H1 (cell line): ENCODE measurements at regions not wholly inside any gene's neighbourhood (a gene's known extent, or its start where the extent isn't known, plus 50 kb on each side); places are given as distances from the start of the nearest gene placed in this dataset.

ENCODE experiments used
- CTCF ChIA-PET: fragments of 300-600 bp; sonication (Branson Sonifier 250); formaldehyde crosslinking; loops from one replicate; lab custom pipeline; 2021; ENCODE audit not compliant: partially characterized antibody; lab: Charles Lee
- POLR2A ChIA-PET: fragments of 300-600 bp; sonication (Branson Sonifier 250); formaldehyde crosslinking; loops from one replicate; lab custom pipeline; 2021; ENCODE audit warnings: inconsistent platforms; ENCODE audit not compliant: partially characterized antibody; lab: Charles Lee
- DNase-seq, 2 experiments: peaks; one replicate each; pipeline versions ENCODE4 v3.0.0 to v3.0.0-alpha.2; 2010 to 2022; ENCODE audit warnings: low spot score in 2 of 2, low read depth in 1 of 2, mixed read lengths in 1 of 2
- FAIRE-seq: peaks from 2 replicates; lab custom pipeline; 2011; peaks lifted over from hg19 to GRCh38; lab: Jason Lieb, UNC
- H2AFZ ChIP-seq: 2 replicates; pipeline ENCODE4 v1.8.1; 2012; ENCODE audit warnings: low read length, inconsistent platforms
- H2AK5ac ChIP-seq: 2 replicates; pipeline ENCODE4 v1.6.1; 2013; ENCODE audit warnings: low read depth, low read length
- H2BK120ac ChIP-seq: replicated peaks from 2 replicates; pipeline ENCODE3; 2013; ENCODE audit warnings: low read depth, low read length, inconsistent platforms
- H2BK12ac ChIP-seq: 2 replicates; pipeline ENCODE4 v1.6.1; 2013; ENCODE audit warnings: low read depth, low read length
- H2BK15ac ChIP-seq: 2 replicates; pipeline ENCODE4 v1.6.1; 2013; ENCODE audit warnings: low read length
- H2BK20ac ChIP-seq: 2 replicates; pipeline ENCODE4 v1.6.1; 2013; ENCODE audit warnings: low read length
- H2BK5ac ChIP-seq: 2 replicates; pipeline ENCODE4 v1.6.1; 2013; ENCODE audit warnings: low read depth, low read length
- H3K14ac ChIP-seq: 2 replicates; pipeline ENCODE4 v1.6.1; 2013; ENCODE audit warnings: inconsistent platforms; ENCODE audit not compliant: insufficient read length
- H3K18ac ChIP-seq: 2 replicates; pipeline ENCODE4 v1.6.1; 2013; ENCODE audit warnings: low read length; ENCODE audit errors: extremely low read depth
- H3K23ac ChIP-seq: 2 replicates; pipeline ENCODE4 v1.6.1; 2013; ENCODE audit warnings: inconsistent platforms; ENCODE audit not compliant: insufficient read length
- H3K23me2 ChIP-seq: 2 replicates; pipeline ENCODE4 v1.6.1; 2013; ENCODE audit warnings: low read depth, low read length
- H3K27ac ChIP-seq: 2 replicates; pipeline ENCODE4 v1.6.1; 2011; ENCODE audit warnings: low read depth, low read length, inconsistent platforms
- H3K27me3 ChIP-seq, 4 experiments: replicated peaks in 1 of 4; 1 replicate in 1 of 4; 2 replicates in 3 of 4; pipeline versions ENCODE4 v1.6.1 to v1.8.1; 2011 to 2013; ENCODE audit warnings: low read length in 3 of 4, mild to moderate bottlenecking in 3 of 4, inconsistent platforms in 2 of 4, mixed read lengths in 2 of 4, moderate library complexity in 1 of 4; ENCODE audit not compliant: control insufficient read depth in 3 of 4, insufficient read depth in 3 of 4; ENCODE audit errors: extremely low read depth in 1 of 4
- H3K36me3 ChIP-seq, 4 experiments: 2 replicates each; pipeline versions ENCODE4 v1.6.1 to v1.8.1; 2011 to 2013; ENCODE audit warnings: mild to moderate bottlenecking in 4 of 4, low read length in 3 of 4, moderate library complexity in 2 of 4, control low read depth in 1 of 4, inconsistent platforms in 1 of 4; ENCODE audit not compliant: insufficient read depth in 4 of 4, control insufficient read depth in 2 of 4
- H3K4ac ChIP-seq: replicated peaks from 2 replicates; pipeline ENCODE3; 2013; ENCODE audit warnings: low read length, low read depth, mixed read lengths, inconsistent platforms; ENCODE audit not compliant: insufficient read length
- H3K4me1 ChIP-seq, 4 experiments: replicated peaks in 1 of 4; 1 replicate in 1 of 4; 2 replicates in 3 of 4; pipeline versions ENCODE4 v1.6.1 to v1.8.1; 2011 to 2013; ENCODE audit warnings: low read length in 3 of 4, inconsistent platforms in 2 of 4, mixed read lengths in 1 of 4; ENCODE audit not compliant: insufficient read depth in 4 of 4, control insufficient read depth in 3 of 4
- H3K4me2 ChIP-seq, 2 experiments: 2 replicates each; pipeline versions ENCODE4 v1.6.1 to v1.8.1; 2011 to 2013; ENCODE audit warnings: low read depth in 2 of 2, low read length in 2 of 2, control low read depth in 1 of 2, inconsistent platforms in 1 of 2, mild to moderate bottlenecking in 1 of 2; ENCODE audit not compliant: insufficient read depth in 1 of 2
- H3K4me3 ChIP-seq, 4 experiments: fragments of 200-600, 300-600 bp in 1 of 4; sonication (generic), shearing (Covaris generic), sonication (Bioruptor Twin) in 1 of 4; 2 replicates each; pipeline versions ENCODE4 v1.5.1 to v1.8.1; 2011 to 2016; ENCODE audit warnings: low read length in 4 of 4, low read depth in 3 of 4, control low read depth in 2 of 4, inconsistent platforms in 2 of 4, mild to moderate bottlenecking in 2 of 4, mixed read lengths in 1 of 4, moderate library complexity in 1 of 4; ENCODE audit not compliant: insufficient read depth in 2 of 4; ENCODE audit errors: extremely low read depth in 1 of 4
- H3K56ac ChIP-seq: replicated peaks from 2 replicates; pipeline ENCODE3; 2013; ENCODE audit warnings: low read depth, mild to moderate bottlenecking, mixed read lengths, low read length, inconsistent platforms; ENCODE audit not compliant: insufficient read length
- H3K79me1 ChIP-seq: 2 replicates; pipeline ENCODE4 v1.6.1; 2013; ENCODE audit warnings: low read depth, low read length, control low read depth
- H3K79me2 ChIP-seq, 2 experiments: 2 replicates each; pipeline versions ENCODE4 v1.6.1 to v1.8.1; 2012 to 2013; ENCODE audit warnings: low read length in 2 of 2, mild to moderate bottlenecking in 2 of 2, inconsistent platforms in 1 of 2; ENCODE audit not compliant: insufficient read depth in 2 of 2, control insufficient read depth in 1 of 2
- H3K9ac ChIP-seq, 4 experiments: replicated peaks in 1 of 4; 1 replicate in 1 of 4; 2 replicates in 3 of 4; pipeline versions ENCODE4 v1.6.1 to v1.8.1; 2011 to 2013; ENCODE audit warnings: low read depth in 3 of 4, low read length in 3 of 4, control low read depth in 2 of 4, mild to moderate bottlenecking in 2 of 4, moderate library complexity in 2 of 4, inconsistent platforms in 1 of 4; ENCODE audit errors: extremely low read depth in 1 of 4
- H3K9me3 ChIP-seq, 2 experiments: 2 replicates each; pipeline versions ENCODE4 v1.6.1 to v1.8.1; 2012 to 2013; ENCODE audit warnings: mild to moderate bottlenecking in 2 of 2, moderate library complexity in 2 of 2, control low read depth in 1 of 2, inconsistent platforms in 1 of 2, low read depth in 1 of 2, low read length in 1 of 2, mixed read lengths in 1 of 2; ENCODE audit not compliant: insufficient read depth in 2 of 2
- H4K20me1 ChIP-seq, 2 experiments: replicated peaks in 1 of 2; 2 replicates each; pipeline versions ENCODE3 to v1.8.1; 2011 to 2013; ENCODE audit warnings: inconsistent platforms in 2 of 2, low read length in 2 of 2, mild to moderate bottlenecking in 1 of 2; ENCODE audit not compliant: insufficient read depth in 2 of 2, control insufficient read depth in 1 of 2
- H4K5ac ChIP-seq: 2 replicates; pipeline ENCODE4 v1.6.1; 2013; ENCODE audit warnings: low read length, low read depth, mixed read lengths, inconsistent platforms; ENCODE audit not compliant: insufficient read length
- H4K8ac ChIP-seq: 2 replicates; pipeline ENCODE4 v1.8.0; 2013; ENCODE audit warnings: mild to moderate bottlenecking, moderate library complexity, low read length, inconsistent platforms; ENCODE audit not compliant: insufficient read depth; ENCODE audit errors: extremely low read depth
- H4K91ac ChIP-seq: replicated peaks from 2 replicates; pipeline ENCODE3; 2013; ENCODE audit warnings: low read length, mixed read lengths, inconsistent platforms; ENCODE audit not compliant: insufficient read length
- ASH2L ChIP-seq: fragments of 200-600, 300-600 bp; sonication (generic); IDR thresholded peaks from one replicate; pipeline ENCODE4 v1.7.1; 2017; ENCODE audit warnings: low read length
- ATF2 ChIP-seq: IDR thresholded peaks from 2 replicates; pipeline ENCODE4 v1.6.1; 2012; ENCODE audit warnings: low read length, inconsistent platforms
- ATF3 ChIP-seq: IDR thresholded peaks from 2 replicates; pipeline ENCODE4 v1.6.1; 2011; ENCODE audit warnings: low read depth, mild to moderate bottlenecking, low read length; ENCODE audit not compliant: insufficient read depth
- BCL11A ChIP-seq, 2 experiments: IDR thresholded peaks; one replicate each; pipeline ENCODE4 v1.6.1; 2011; ENCODE audit warnings: low read depth in 2 of 2, low read length in 2 of 2, mild to moderate bottlenecking in 2 of 2
- CEBPB ChIP-seq: IDR thresholded peaks from 2 replicates; pipeline ENCODE4 v1.6.1; 2012; ENCODE audit warnings: low read depth, low read length
- CHD1 ChIP-seq: IDR thresholded peaks from 2 replicates; pipeline ENCODE4 v1.6.1; 2012; ENCODE audit warnings: low read depth, low read length, improper control_type of control experiment
- GTF2F1 ChIP-seq: IDR thresholded peaks from 2 replicates; pipeline ENCODE4 v1.6.1; 2012; ENCODE audit warnings: low read depth, low read length, improper control_type of control experiment, borderline replicate concordance
- KDM4A ChIP-seq: IDR thresholded peaks from one replicate; pipeline ENCODE4 v1.7.1; 2012; ENCODE audit warnings: low read depth, mild to moderate bottlenecking, moderate library complexity, low read length, inconsistent platforms; ENCODE audit not compliant: severe bottlenecking
- NANOG ChIP-seq: IDR thresholded peaks from 2 replicates; pipeline ENCODE4 v1.6.1; 2011; ENCODE audit warnings: low read length, low read depth, mild to moderate bottlenecking, inconsistent platforms; ENCODE audit not compliant: insufficient read depth, poor library complexity, severe bottlenecking
- SP1 ChIP-seq: IDR thresholded peaks from 2 replicates; pipeline ENCODE4 v1.6.1; 2011; ENCODE audit warnings: low read depth, low read length
- SP2 ChIP-seq: IDR thresholded peaks from 2 replicates; pipeline ENCODE4 v1.6.1; 2012; ENCODE audit warnings: mild to moderate bottlenecking, low read length, inconsistent platforms
- TEAD4 ChIP-seq: IDR thresholded peaks from 2 replicates; pipeline ENCODE4 v1.6.1; 2012; ENCODE audit warnings: low read depth, low read length, inconsistent platforms, mixed read lengths
- YY1 ChIP-seq: IDR thresholded peaks from 2 replicates; pipeline ENCODE4 v1.6.1; 2011; ENCODE audit warnings: low read depth, mild to moderate bottlenecking, low read length
- WGBS, 2 experiments: shearing (Covaris generic) in 1 of 2; methylation state at CpG; one replicate each; pipeline versions ENCODE4 v1.1.6 to v1.1.7; 2013 to 2015; ENCODE audit warnings: low lambda C conversion rate in 2 of 2, mixed read lengths in 2 of 2, inconsistent platforms in 1 of 2, low coverage in 1 of 2, missing lambda C conversion rate in 1 of 2; ENCODE audit not compliant: insufficient replicate concordance in 2 of 2, insufficient coverage in 1 of 2, insufficient read length in 1 of 2; ENCODE audit errors: extremely low coverage in 1 of 2, missing lambda C conversion rate in 1 of 2; 5-methylcytosine and 5-hydroxymethylcytosine counted together

GRCh38 chr2:196262606-196263005 is 91.2 kb upstream of the STK17B start:
- no peaks in the 10 kb centered on the region for H3K23me2 ChIP-seq
- no peak overlapping the region for H3K9ac ChIP-seq
- H4K8ac ChIP-seq: no peak overlapping the region
- no peak overlapping the region for H3K4ac ChIP-seq
- no peak overlapping the region for H2BK15ac ChIP-seq
- H3K79me2 ChIP-seq: no peaks in the 10 kb centered on the region
- no peak overlapping the region for H3K14ac ChIP-seq
- H2BK5ac ChIP-seq: no peak overlapping the region
- H2BK20ac ChIP-seq: no peak overlapping the region
- no peak overlapping the region for H2AK5ac ChIP-seq
- no peaks in the 10 kb centered on the region for H3K36me3 ChIP-seq
- WGBS, 2 experiments: 86% methylated on average over 9 of the region's 9 CpGs; no CpG with 5 or more reads in 1 of the 2 experiments
- H4K5ac ChIP-seq: no peak overlapping the region
- H4K91ac ChIP-seq: no peak overlapping the region
- no peaks in the 10 kb centered on the region for H3K27me3 ChIP-seq
- no peak overlapping the region for H2BK120ac ChIP-seq
- H3K56ac ChIP-seq: no peak overlapping the region
- FAIRE-seq (no peak), DNase-seq (no peak)
- H3K23ac ChIP-seq: no peak overlapping the region
- no peak overlapping the region for H3K4me3 ChIP-seq
- no peak overlapping the region for H2AFZ ChIP-seq
- ChIA-PET CTCF (interaction anchor here (0.9 kb wide), 1 partner anchor 184 kb away, joined by 3 read pairs; no protein-coding TSS in a partner anchor), POLR2A (no interaction called here)
- H3K9me3 ChIP-seq: no peaks in the 10 kb centered on the region
- no peaks in the 10 kb centered on the region for H4K20me1 ChIP-seq
- H3K27ac ChIP-seq: no peak overlapping the region
- H3K4me1 ChIP-seq: peaks cover 0 to 2% (median 0%) of the 10 kb centered on the region in 4 experiments; a peak in 1 of 7 replicates
- no peak overlapping the region for H3K18ac ChIP-seq
- no peaks in the 10 kb centered on the region for H3K79me1 ChIP-seq
- no peak overlapping the region for H2BK12ac ChIP-seq
- H3K4me2 ChIP-seq: no peak overlapping the region
- TF ChIP-seq ASH2L (no peak), CHD1 (no peak), GTF2F1 (no peak), YY1 (no peak), NANOG (no peak), KDM4A (no peak), TEAD4 (no peak), CEBPB (no peak), BCL11A (IDR thresholded peaks at IDR 0.05; ENCODE audit: low read depth in 2 of 2, low read length in 2 of 2) (no peak), SP1 (no peak), SP2 (no peak), ATF2 (no peak), ATF3 (no peak)
